Hypothalamus (tissue), 51 donors: ENCODE measurements at regions not wholly inside any gene's neighbourhood (a gene's known extent, or its start where the extent isn't known, plus 50 kb on each side); places are given as distances from the start of the nearest gene placed in this dataset.

ENCODE experiments used
- DNase-seq, 51 donors: peaks; one replicate each; lab custom pipeline; 2025; lab: John Stamatoyannopoulos, UW

DNA sequence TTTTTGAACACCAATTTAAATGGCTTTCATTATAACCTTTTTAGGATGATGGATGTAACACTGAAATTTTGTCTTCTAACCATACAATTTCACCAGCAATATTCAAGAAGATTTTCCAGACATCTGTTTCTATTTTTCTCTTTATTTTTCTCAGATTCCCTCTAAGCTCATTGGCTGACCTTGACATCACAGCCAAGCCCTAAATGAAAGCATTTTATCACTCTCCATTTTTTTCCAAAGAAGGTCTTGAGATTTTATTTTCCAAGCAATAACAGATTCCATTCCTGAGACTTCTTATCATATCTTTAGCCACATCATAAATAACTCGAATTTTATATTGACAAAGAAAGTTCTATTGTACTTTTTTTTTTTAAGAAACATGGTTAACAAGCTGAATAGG is 392.6 kb upstream of the THBS1 start:
- DNase-seq = no peak

DNA sequence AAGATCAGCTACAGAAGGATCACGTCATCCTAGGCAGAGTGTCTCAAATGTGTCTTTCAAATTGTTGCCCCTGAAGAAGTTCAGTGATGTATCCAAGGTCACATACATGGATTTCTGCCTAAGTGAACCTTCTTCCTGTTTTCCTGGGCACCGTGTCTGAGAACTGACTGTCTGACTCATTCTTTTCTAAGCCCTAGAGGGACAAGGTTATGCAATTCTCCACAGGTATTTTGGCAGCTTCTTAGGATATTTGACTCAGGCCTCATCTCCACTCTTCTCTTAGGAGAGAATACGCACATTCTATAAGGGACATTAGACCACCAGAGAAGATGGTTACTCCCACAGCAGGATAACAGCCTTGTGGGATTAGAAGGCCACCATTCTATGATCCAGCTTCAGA is 391.9 kb upstream of the THBS1 start:
- no peak for DNase-seq

- no peak for DNase-seq
Observed at GRCh38 chr15:39191871-39192291, 389.0 kb upstream of the THBS1 start.

DNA sequence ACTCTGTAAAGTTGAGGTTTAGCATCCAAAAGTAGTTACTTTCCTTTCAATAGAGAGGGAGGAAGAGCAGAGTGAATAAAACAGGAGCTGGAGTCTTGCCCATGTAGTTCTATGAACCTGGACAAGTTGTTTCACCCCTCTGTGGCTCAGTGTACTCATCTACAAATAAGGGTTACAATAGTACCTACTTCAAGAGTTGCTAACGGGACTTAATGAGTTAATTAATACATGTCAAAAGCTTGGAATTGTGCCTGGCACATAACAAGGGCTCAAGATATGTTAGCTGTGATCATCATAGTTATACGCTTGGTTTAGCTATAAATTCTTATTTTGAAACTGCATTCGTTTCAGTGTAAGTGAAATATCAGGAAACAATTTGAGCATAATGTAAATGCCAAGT is 388.5 kb upstream of the THBS1 start:
- DNase-seq = no peak

GRCh38 chr15:39192979-39193560 is 387.8 kb upstream of the THBS1 start:
- DNase-seq = no peak

GRCh38 chr15:39193611-39194010 is 387.3 kb upstream of the THBS1 start:
- no peak for DNase-seq

GRCh38 chr15:39194106-39194830 is 386.6 kb upstream of the THBS1 start:
- no peak for DNase-seq

GRCh38 chr15:39195961-39196486 is 384.9 kb upstream of the THBS1 start:
- DNase-seq = no peak

DNA sequence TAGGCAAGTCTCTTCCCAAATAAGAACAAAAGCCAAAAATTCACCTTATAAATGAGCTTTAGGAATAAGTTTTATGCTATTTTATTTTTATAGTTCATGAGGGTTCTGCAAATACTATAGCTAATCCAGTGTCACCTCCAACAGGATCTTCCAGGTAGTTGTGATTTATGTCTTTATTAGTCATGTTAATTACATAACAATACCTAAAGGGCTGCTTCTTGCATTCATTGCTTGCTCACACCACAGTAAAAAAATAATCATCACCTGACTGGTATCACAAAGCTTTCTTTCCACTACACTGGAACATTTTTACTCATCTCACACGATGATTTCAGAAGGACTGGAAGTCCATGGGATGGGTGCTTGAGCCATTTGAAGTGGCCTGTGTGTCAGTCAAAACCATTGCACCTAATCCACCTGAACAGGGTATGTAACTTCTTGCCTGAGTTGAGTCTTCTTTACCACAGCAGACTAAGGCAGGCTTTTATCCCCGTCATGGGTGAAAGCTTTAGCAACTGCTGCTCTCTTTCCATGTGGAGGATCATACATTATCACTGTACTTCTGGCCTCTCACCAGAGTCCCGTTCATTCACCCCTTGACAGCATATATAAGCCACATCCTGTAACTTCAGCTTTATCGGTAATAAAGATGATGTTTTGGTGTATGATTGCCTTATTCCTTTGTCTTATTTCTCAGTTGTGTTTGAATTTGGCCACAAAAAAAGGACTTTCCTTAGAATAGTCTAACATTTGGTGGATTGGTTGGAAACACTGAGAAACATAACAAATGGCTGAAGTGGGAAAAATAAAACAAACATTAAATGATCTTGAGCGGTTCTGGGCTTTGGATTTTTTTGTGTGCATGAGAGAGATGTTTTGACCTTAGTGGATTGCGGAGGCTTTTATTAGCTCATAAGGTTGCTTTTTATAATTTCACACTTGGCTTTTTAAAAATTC is 382.6 kb upstream of the THBS1 start:
- DNase-seq = no peak

- peak in 10 of 51 donors; percentile 1 to 45 (median 8) for DNase-seq
Observed at GRCh38 chr15:39199076-39199475, 381.8 kb upstream of the THBS1 start.

GRCh38 chr15:39200586-39200985 is 380.3 kb upstream of the THBS1 start:
- no peak for DNase-seq

- DNase-seq = no peak
Observed at GRCh38 chr15:39202641-39203040, 378.2 kb upstream of the THBS1 start.

GRCh38 chr15:39204031-39204430 is 376.8 kb upstream of the THBS1 start:
- no peak for DNase-seq

DNA sequence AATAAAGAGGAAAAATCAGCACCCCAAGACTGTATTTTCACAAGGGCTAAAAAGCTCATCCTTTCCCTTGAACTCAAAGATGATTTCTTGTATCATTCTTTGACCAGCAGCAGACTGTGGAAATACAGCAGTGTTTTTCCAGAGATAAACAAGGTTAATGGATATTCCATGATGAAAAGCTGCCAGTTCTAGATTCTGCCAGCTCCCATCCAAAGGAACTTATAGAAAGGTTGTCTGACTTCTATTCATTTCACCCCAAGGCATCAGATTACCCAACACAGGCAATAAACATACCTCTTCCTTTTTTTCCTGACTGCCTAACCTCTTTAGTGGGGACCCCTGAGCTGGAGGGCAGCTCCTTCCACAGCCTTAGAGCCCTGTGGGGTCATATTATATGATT is 375.8 kb upstream of the THBS1 start:
- no peak for DNase-seq

- DNase-seq = no peak
Observed at GRCh38 chr15:39205506-39206371, 375.1 kb upstream of the THBS1 start.

DNA sequence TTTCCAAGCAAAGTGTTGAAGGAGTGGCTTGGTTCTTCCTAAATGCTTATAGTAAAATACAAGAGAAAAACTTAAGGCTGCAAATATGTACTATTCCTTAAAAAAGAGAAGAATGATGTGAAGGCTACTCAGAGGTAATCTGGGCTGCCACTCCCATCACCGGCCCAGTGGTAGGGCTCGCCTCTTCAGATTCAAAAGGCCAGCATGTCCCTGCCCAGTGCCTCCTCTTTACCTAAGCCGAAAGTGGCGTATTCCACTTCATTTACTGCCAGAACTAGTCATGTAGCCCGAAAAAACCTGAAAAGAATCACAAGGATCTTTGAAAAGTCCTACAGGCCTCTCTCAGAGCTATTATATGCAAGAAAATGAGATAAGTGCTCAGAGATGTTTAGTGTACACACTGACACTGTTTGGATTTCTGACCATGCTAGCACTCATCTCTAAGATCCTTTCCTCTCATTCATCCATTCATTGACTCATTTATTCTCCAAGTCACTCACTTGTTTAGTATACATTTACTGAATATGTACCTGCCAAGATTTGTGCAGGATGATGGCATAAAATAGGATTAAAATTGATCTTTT is 373.3 kb upstream of the THBS1 start:
- DNase-seq = no peak

GRCh38 chr15:39208187-39208586 is 372.7 kb upstream of the THBS1 start:
- no peak for DNase-seq

GRCh38 chr15:39209548-39210211 is 371.2 kb upstream of the THBS1 start:
- DNase-seq = no peak
